Glutamatergic neuron (in vitro differentiated cells): ENCODE measurements at regions not wholly inside any gene's neighbourhood (a gene's known extent, or its start where the extent isn't known, plus 50 kb on each side); places are given as distances from the start of the nearest gene placed in this dataset.

Experiments used
- DNase-seq: peaks from one replicate; pipeline ENCODE4 v3.0.0; 2022
- H3K27ac Mint-ChIP-seq: one replicate; pipeline ENCODE4 v1.8.0; 2020; ENCODE audit warnings: mild to moderate bottlenecking, mixed read lengths, inconsistent platforms; ENCODE audit not compliant: unreplicated experiment
- H3K27me3 Mint-ChIP-seq: one replicate; pipeline ENCODE4 v1.8.0; 2020; ENCODE audit warnings: mild to moderate bottlenecking, moderate library complexity, mixed read lengths, inconsistent platforms; ENCODE audit not compliant: unreplicated experiment
- H3K36me3 Mint-ChIP-seq: one replicate; pipeline ENCODE4 v1.8.0; 2020; ENCODE audit warnings: mild to moderate bottlenecking, mixed read lengths, inconsistent platforms; ENCODE audit not compliant: unreplicated experiment
- H3K4me1 Mint-ChIP-seq: one replicate; pipeline ENCODE4 v1.8.0; 2020; ENCODE audit warnings: mild to moderate bottlenecking, low read depth, mixed read lengths, inconsistent platforms; ENCODE audit not compliant: unreplicated experiment
- H3K4me3 Mint-ChIP-seq: one replicate; pipeline ENCODE4 v1.8.0; 2020; ENCODE audit warnings: mild to moderate bottlenecking, mixed read lengths, inconsistent platforms; ENCODE audit not compliant: unreplicated experiment
- H3K9me3 Mint-ChIP-seq: one replicate; pipeline ENCODE4 v1.8.0; 2020; ENCODE audit warnings: mild to moderate bottlenecking, moderate library complexity, mixed read lengths, inconsistent platforms; ENCODE audit not compliant: unreplicated experiment
- CTCF ChIP-seq: fragments of 200-600 bp; sonication (generic); IDR thresholded peaks from one replicate; pipeline ENCODE4 v1.5.0; 2021; ENCODE audit not compliant: partially characterized antibody, unreplicated experiment

GRCh38 chr1:25140073-25140797 is 92.1 kb downstream of the SYF2 start:
- H3K27me3 Mint-ChIP-seq: peaks cover 7% of the 10 kb centered on the region
- H3K4me3 Mint-ChIP-seq: no peak overlapping the region

DNA sequence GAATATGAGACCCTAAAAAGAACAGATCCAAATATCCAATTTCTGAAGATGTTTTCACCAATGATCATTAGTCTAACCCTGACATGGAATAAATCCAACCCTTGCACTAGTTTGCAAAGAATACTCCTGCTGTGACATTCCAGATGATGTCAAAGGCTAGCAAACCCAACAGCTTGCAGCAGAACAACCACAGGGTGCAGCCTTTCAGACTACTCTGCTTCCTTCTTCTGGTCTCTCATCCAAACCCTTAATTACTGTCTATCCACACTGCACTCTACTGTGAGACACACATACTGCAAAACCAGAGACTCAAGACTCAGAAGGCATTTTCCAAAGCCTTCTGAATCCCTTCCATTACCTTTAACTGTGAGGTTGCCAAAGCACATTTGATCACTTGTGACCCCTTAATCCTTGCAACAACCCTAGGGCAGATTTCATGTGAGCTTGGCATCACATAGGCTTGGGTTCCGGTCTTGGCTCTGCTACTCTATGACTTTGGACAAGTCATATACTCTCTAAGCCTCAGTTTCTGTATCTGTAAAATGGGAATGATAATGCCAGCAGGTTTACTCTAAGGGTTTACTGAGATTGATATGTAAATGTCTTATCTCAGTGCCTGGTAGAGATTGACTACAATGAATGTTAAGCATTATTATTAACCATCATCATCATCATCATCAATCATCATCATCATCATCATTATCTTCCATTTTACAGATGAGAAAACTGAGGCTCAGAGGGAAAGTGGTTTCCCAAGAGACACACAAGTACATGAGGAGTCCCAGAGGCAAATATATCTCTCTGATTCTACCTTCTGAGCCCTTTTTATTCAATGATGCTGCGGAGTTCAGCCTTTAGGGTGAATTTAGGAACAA is 94.5 kb downstream of the SYF2 start:
- Mint-ChIP-seq H3K27me3 (peaks cover 7% of the 10 kb centered on the region), H3K9me3 (peaks cover 5% of the 10 kb centered on the region), H3K4me1 (peaks cover 30% of the 10 kb centered on the region), H3K4me3 (peak overlapping the region; percentile 10), H3K36me3 (no peaks in the 10 kb centered on the region), H3K27ac (no peak overlapping the region)
- TF ChIP-seq CTCF: no peak
- no peak for DNase-seq

More at GRCh38 chr1:25140073-25140797, 92.1 kb downstream of the SYF2 start:
- TF ChIP-seq CTCF: no peak
- H3K27ac Mint-ChIP-seq: no peak overlapping the region
- no peaks in the 10 kb centered on the region for H3K36me3 Mint-ChIP-seq
- H3K4me1 Mint-ChIP-seq: peaks cover 26% of the 10 kb centered on the region
- peak; percentile 37 for DNase-seq
- peaks cover 2% of the 10 kb centered on the region for H3K9me3 Mint-ChIP-seq

DNA sequence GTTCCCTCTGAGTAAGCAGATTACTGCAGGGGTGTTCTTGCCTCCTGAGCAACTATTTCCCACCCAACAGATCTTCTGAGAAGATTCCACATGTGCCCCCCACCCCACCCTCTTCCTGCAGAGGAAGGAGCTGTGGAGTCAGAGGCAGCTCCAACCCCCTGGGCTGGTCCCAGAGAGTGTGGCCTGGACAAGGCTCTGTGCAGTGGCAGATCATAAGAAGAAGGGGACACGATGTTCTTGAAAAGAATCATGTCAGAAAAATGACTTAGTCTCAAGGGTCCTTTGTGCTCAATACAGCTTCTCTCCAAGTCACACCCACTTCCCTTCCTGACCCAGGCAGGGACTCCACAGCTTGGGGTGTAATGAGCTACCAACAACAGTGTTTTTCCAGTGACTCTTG is 95.2 kb downstream of the SYF2 start:
- H3K4me1 Mint-ChIP-seq: peaks cover 30% of the 10 kb centered on the region
- DNase-seq: no peak
- H3K4me3 Mint-ChIP-seq: no peak overlapping the region
- TF ChIP-seq CTCF: no peak
- no peaks in the 10 kb centered on the region for H3K36me3 Mint-ChIP-seq
- peaks cover 7% of the 10 kb centered on the region for H3K27me3 Mint-ChIP-seq
- H3K27ac Mint-ChIP-seq: no peak overlapping the region
- H3K9me3 Mint-ChIP-seq: peaks cover 5% of the 10 kb centered on the region

GRCh38 chr1:25135909-25136308 is 96.4 kb downstream of the SYF2 start:
- H3K27me3 Mint-ChIP-seq: peaks cover 3% of the 10 kb centered on the region
- no peaks in the 10 kb centered on the region for H3K36me3 Mint-ChIP-seq
- H3K4me3 Mint-ChIP-seq: no peak overlapping the region
- H3K27ac Mint-ChIP-seq: peak overlapping the region; percentile 85
- DNase-seq: no peak
- TF ChIP-seq CTCF: no peak
- peaks cover 5% of the 10 kb centered on the region for H3K9me3 Mint-ChIP-seq
- peaks cover 26% of the 10 kb centered on the region for H3K4me1 Mint-ChIP-seq
